ENCODE measurements at regions not wholly inside any gene's neighbourhood (a gene's known extent, or its start where the extent isn't known, plus 50 kb on each side); places are given as distances from the start of the nearest gene placed in this dataset.

DNA sequence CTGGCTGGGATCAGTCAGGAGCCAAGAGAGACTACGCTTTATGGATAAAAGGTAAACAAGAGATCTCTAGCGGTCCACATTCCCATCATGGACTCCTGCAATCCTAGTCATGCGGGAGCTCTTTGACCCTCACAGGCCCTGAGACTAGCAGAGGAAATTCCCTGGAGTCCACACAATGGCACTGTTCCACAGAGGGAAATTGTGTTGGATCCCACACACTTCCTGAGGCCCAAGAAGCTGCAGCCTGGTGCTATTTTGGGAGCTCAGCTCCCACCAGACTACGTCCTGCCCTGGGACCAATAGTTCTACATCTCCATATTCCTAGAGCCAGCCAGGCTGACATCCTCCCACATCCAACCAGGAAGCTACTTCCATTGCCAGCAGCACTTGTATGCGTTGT is 2358.4 kb downstream of the PCDH9 start:
- TF ChIP-seq EZH2phosphoT487 (IDR thresholded peaks at IDR 0.05; ENCODE audit: borderline replicate concordance, low read length): no peak
- TF ChIP-seq, protein P1, sequence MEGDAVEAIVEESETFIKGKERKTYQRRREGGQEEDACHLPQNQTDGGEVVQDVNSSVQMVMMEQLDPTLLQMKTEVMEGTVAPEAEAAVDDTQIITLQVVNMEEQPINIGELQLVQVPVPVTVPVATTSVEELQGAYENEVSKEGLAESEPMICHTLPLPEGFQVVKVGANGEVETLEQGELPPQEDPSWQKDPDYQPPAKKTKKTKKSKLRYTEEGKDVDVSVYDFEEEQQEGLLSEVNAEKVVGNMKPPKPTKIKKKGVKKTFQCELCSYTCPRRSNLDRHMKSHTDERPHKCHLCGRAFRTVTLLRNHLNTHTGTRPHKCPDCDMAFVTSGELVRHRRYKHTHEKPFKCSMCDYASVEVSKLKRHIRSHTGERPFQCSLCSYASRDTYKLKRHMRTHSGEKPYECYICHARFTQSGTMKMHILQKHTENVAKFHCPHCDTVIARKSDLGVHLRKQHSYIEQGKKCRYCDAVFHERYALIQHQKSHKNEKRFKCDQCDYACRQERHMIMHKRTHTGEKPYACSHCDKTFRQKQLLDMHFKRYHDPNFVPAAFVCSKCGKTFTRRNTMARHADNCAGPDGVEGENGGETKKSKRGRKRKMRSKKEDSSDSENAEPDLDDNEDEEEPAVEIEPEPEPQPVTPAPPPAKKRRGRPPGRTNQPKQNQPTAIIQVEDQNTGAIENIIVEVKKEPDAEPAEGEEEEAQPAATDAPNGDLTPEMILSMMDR (IDR thresholded peaks at IDR 0.05; ENCODE audit: low read depth, low read length, poor library complexity, severe bottlenecking): no peak
- peaks cover 7% of the 10 kb centered on the region; the same call in 1 of the 2 replicates for H3K9me3 ChIP-seq (ENCODE audit: control insufficient read depth, insufficient read depth, low read length)
- no peak overlapping the region for H3K4me3 ChIP-seq (ENCODE audit: low read length)
- no peaks in the 10 kb centered on the region for H3K79me2 ChIP-seq (ENCODE audit: control insufficient read depth, low read length)
- no peaks in the 10 kb centered on the region for H3K27me3 ChIP-seq (ENCODE audit: control insufficient read depth, low read length)
- no peaks in the 10 kb centered on the region for H3K4me1 ChIP-seq (ENCODE audit: control insufficient read depth, low read length)
- H3K9me2 ChIP-seq (replicated peaks; ENCODE audit: control insufficient read depth, low read length): no peaks in the 10 kb centered on the region
- H3K4me2 ChIP-seq (ENCODE audit: low read length): no peak overlapping the region
- no peaks in the 10 kb centered on the region for H3K36me3 ChIP-seq (ENCODE audit: control insufficient read depth, low read length)
- H3K27ac ChIP-seq (ENCODE audit: low read depth, low read length): no peak overlapping the region
- H4K20me1 ChIP-seq (ENCODE audit: control insufficient read depth, insufficient read depth, low read depth, low read length): no peaks in the 10 kb centered on the region
- H3F3A ChIP-seq (ENCODE audit: control insufficient read depth, insufficient read depth): no peaks in the 10 kb centered on the region

DNA sequence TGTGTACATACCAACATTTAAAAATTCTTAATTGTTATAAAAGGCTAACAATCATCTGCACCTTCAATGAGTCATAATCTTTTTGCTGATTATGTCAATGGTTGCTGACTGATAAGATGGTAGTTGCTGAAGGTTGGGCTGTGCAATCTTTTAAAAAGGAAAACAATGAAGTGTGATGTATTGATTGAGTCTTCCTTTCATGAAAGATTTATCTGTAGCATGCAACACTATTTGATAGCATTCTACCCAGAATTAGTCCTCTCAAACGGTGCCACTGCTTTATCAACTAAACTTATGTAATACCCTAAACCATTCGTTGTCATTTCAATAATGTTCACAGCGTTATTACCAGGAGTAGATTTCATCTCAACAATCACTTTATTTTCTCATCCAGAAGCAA is 2360.6 kb downstream of the PCDH9 start:
- no peak overlapping the region for H3K4me2 ChIP-seq (ENCODE audit: low read length)
- no peaks in the 10 kb centered on the region for H3K9me2 ChIP-seq (replicated peaks; ENCODE audit: control insufficient read depth, low read length)
- H3F3A ChIP-seq (ENCODE audit: control insufficient read depth, insufficient read depth): no peaks in the 10 kb centered on the region
- no peaks in the 10 kb centered on the region for H4K20me1 ChIP-seq (ENCODE audit: control insufficient read depth, insufficient read depth, low read depth, low read length)
- H3K79me2 ChIP-seq (ENCODE audit: control insufficient read depth, low read length): no peaks in the 10 kb centered on the region
- no peak overlapping the region for H3K27ac ChIP-seq (ENCODE audit: low read depth, low read length)
- no peak for TF ChIP-seq EZH2phosphoT487 (IDR thresholded peaks at IDR 0.05; ENCODE audit: borderline replicate concordance, low read length)
- TF ChIP-seq, protein P1 (IDR thresholded peaks at IDR 0.05; ENCODE audit: low read depth, low read length, poor library complexity, severe bottlenecking): no peak
- peaks cover 7% of the 10 kb centered on the region; the same call in 1 of the 2 replicates for H3K9me3 ChIP-seq (ENCODE audit: control insufficient read depth, insufficient read depth, low read length)
- H3K4me1 ChIP-seq (ENCODE audit: control insufficient read depth, low read length): no peaks in the 10 kb centered on the region
- no peaks in the 10 kb centered on the region for H3K36me3 ChIP-seq (ENCODE audit: control insufficient read depth, low read length)
- no peak overlapping the region for H3K4me3 ChIP-seq (ENCODE audit: low read length)
- H3K27me3 ChIP-seq (ENCODE audit: control insufficient read depth, low read length): no peaks in the 10 kb centered on the region

DNA sequence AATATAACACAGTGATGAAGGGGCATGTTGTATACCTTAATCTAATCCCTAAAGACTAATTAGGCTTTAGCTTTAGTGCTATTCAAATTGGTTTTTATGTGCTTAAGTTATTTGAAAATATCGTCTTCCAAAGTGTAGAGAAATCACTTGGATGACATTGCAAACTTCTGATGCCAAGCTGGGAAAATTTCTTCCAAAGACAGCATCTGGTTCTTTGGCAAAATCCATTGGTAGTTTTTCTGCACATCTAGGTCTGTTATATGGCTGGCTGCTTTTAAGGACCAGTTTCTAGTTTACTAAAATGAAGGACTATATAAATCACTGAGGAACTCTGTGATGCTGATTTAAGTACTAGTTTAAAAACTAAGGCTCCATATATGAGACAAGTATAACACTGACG is 2362.3 kb downstream of the PCDH9 start:
- TF ChIP-seq, protein P1 (IDR thresholded peaks at IDR 0.05; ENCODE audit: low read depth, low read length, poor library complexity, severe bottlenecking): no peak
- no peak for TF ChIP-seq EZH2phosphoT487 (IDR thresholded peaks at IDR 0.05; ENCODE audit: borderline replicate concordance, low read length)
- H3K9me2 ChIP-seq (replicated peaks; ENCODE audit: control insufficient read depth, low read length): no peaks in the 10 kb centered on the region
- no peaks in the 10 kb centered on the region for H3K4me1 ChIP-seq (ENCODE audit: control insufficient read depth, low read length)
- H3K4me2 ChIP-seq (ENCODE audit: low read length): no peak overlapping the region
- H3K36me3 ChIP-seq (ENCODE audit: control insufficient read depth, low read length): no peaks in the 10 kb centered on the region
- no peaks in the 10 kb centered on the region for H3K79me2 ChIP-seq (ENCODE audit: control insufficient read depth, low read length)
- H3K9me3 ChIP-seq (ENCODE audit: control insufficient read depth, insufficient read depth, low read length): peaks cover 7% of the 10 kb centered on the region; the same call in 1 of the 2 replicates
- H4K20me1 ChIP-seq (ENCODE audit: control insufficient read depth, insufficient read depth, low read depth, low read length): no peaks in the 10 kb centered on the region
- H3K4me3 ChIP-seq (ENCODE audit: low read length): no peak overlapping the region
- H3K27ac ChIP-seq (ENCODE audit: low read depth, low read length): no peak overlapping the region
- no peaks in the 10 kb centered on the region for H3K27me3 ChIP-seq (ENCODE audit: control insufficient read depth, low read length)
- no peaks in the 10 kb centered on the region for H3F3A ChIP-seq (ENCODE audit: control insufficient read depth, insufficient read depth)
